Lung (tissue), 11 donors: ENCODE measurements at regions not wholly inside any gene's neighbourhood (a gene's known extent, or its start where the extent isn't known, plus 50 kb on each side); places are given as distances from the start of the nearest gene placed in this dataset.
A peak's percentile ranks its signal among the peaks of the same experiment; 100 is the strongest.

Source experiments
- ATAC-seq: fragments of 200-7000 bp; cut with Tn5 transposase; one replicate; pipeline ENCODE4 v1.9.1; 2020; ENCODE audit warnings: moderate number of reproducible peaks; ENCODE audit not compliant: insufficient read depth, low FRiP score
- DNase-seq, 3 donors: peaks; one replicate each; pipeline ENCODE4 v3.0.0-alpha.2; 2013 to 2017
- H3K27ac ChIP-seq, 2 donors: one replicate each; pipeline ENCODE4 v1.5.1; 2013; ENCODE audit warnings: mild to moderate bottlenecking in 2 of 2, moderate library complexity in 2 of 2, control low read depth in 1 of 2, inconsistent platforms in 1 of 2, low read depth in 1 of 2, low read length in 1 of 2
- H3K27me3 ChIP-seq, 3 donors: one replicate each; pipeline ENCODE4 v1.5.1; 2013; ENCODE audit warnings: low read length in 2 of 3; ENCODE audit not compliant: control insufficient read depth in 3 of 3, insufficient read depth in 3 of 3
- H3K36me3 ChIP-seq, 4 donors: one replicate each; pipeline ENCODE4 v1.5.1; 2013; ENCODE audit warnings: low read length in 4 of 4, mild to moderate bottlenecking in 1 of 4, moderate library complexity in 1 of 4; ENCODE audit not compliant: control insufficient read depth in 4 of 4, insufficient read depth in 4 of 4
- H3K4me1 ChIP-seq, 5 donors: one replicate each; pipeline ENCODE4 v1.5.1; 2013; ENCODE audit warnings: low read length in 5 of 5, mild to moderate bottlenecking in 2 of 5, moderate library complexity in 1 of 5; ENCODE audit not compliant: control insufficient read depth in 5 of 5, insufficient read depth in 5 of 5
- H3K4me3 ChIP-seq: one replicate; pipeline ENCODE4 v1.5.1; 2013; ENCODE audit warnings: mild to moderate bottlenecking, control low read depth, moderate library complexity
- H3K9ac ChIP-seq, 2 donors: one replicate each; pipeline ENCODE4 v1.5.1; 2013; ENCODE audit warnings: low read length in 2 of 2, control low read depth in 1 of 2; ENCODE audit not compliant: insufficient read depth in 1 of 2
- H3K9me3 ChIP-seq, 4 donors: one replicate each; pipeline ENCODE4 v1.5.1; 2013; ENCODE audit warnings: low read length in 3 of 4, mild to moderate bottlenecking in 1 of 4, moderate library complexity in 1 of 4; ENCODE audit not compliant: control insufficient read depth in 4 of 4, insufficient read depth in 3 of 4
- WGBS, 2 donors: extraction: QIAGEN DNeasy Blood & Tissue Kit; methylation state at CpG; one replicate each; pipeline ENCODE4 v1.1.7; 2013; 5-methylcytosine and 5-hydroxymethylcytosine counted together
- TF ChIP-seq, protein P1 (sequence below): IDR thresholded peaks from 2 replicates; pipeline ENCODE4 v1.5.1; 2012; ENCODE audit warnings: mild to moderate bottlenecking; ENCODE audit errors: control extremely low read depth, extremely low read depth
- donor health status: control.
- donor health status: control.
- donor health status: Bipolar disorder and iron deficiency.
- donor health status: healthy.
- donor health status: DM: yes; HTN: yes; CAD: no.

DNA sequence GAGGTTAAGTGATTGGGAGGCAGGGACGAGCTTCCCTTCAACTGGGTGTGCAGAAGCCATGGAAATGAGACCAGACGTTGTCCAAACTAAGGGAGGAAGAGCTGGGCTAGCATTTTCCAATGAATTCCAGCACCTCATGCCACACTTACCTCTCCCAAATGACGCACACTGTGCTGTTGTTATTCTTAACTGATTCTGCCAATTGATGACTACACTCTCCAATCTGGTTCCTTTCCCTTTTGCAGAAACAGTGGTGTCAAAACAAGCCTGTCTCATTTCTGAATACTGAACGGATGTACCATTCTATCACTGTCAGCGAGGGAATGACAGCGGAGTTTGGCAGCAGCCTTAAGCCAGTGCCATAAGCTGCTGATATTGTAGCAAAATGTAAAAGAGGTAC, 380.5 kb upstream of the HNRNPA3 start:
- H3K4me3 ChIP-seq = no peak overlapping the region
- no peaks in the 10 kb centered on the region for H3K36me3 ChIP-seq
- no peaks in the 10 kb centered on the region for H3K9me3 ChIP-seq
- WGBS, 2 donors = 73 to 87% methylated on average over 6 of the region's 6 CpGs
- H3K9ac ChIP-seq = no peak overlapping the region
- TF ChIP-seq, protein P1, sequence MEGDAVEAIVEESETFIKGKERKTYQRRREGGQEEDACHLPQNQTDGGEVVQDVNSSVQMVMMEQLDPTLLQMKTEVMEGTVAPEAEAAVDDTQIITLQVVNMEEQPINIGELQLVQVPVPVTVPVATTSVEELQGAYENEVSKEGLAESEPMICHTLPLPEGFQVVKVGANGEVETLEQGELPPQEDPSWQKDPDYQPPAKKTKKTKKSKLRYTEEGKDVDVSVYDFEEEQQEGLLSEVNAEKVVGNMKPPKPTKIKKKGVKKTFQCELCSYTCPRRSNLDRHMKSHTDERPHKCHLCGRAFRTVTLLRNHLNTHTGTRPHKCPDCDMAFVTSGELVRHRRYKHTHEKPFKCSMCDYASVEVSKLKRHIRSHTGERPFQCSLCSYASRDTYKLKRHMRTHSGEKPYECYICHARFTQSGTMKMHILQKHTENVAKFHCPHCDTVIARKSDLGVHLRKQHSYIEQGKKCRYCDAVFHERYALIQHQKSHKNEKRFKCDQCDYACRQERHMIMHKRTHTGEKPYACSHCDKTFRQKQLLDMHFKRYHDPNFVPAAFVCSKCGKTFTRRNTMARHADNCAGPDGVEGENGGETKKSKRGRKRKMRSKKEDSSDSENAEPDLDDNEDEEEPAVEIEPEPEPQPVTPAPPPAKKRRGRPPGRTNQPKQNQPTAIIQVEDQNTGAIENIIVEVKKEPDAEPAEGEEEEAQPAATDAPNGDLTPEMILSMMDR = no peak
- ATAC-seq (no peak), DNase-seq (no peak)
- H3K4me1 ChIP-seq = peaks cover 0 to 4% (median 0%) of the 10 kb centered on the region in 5 donors
- H3K27ac ChIP-seq = no peak overlapping the region
- H3K27me3 ChIP-seq = peaks cover 0 to 2% (median 0%) of the 10 kb centered on the region in 3 donors

- TF ChIP-seq, protein P1 = no peak
- no peaks in the 10 kb centered on the region for H3K36me3 ChIP-seq
- H3K9me3 ChIP-seq = no peaks in the 10 kb centered on the region
- peaks cover 0 to 2% (median 0%) of the 10 kb centered on the region in 3 donors for H3K27me3 ChIP-seq
- H3K4me1 ChIP-seq = peaks cover 0 to 4% (median 0%) of the 10 kb centered on the region in 5 donors
- ATAC-seq (no peak), DNase-seq (peak in 1 of 3 donors; percentile 12)
- no peak overlapping the region for H3K27ac ChIP-seq
- H3K9ac ChIP-seq = no peak overlapping the region
- no peak overlapping the region for H3K4me3 ChIP-seq
Measured at GRCh38 chr2:176833671-176834070, 378.9 kb upstream of the HNRNPA3 start.

DNA sequence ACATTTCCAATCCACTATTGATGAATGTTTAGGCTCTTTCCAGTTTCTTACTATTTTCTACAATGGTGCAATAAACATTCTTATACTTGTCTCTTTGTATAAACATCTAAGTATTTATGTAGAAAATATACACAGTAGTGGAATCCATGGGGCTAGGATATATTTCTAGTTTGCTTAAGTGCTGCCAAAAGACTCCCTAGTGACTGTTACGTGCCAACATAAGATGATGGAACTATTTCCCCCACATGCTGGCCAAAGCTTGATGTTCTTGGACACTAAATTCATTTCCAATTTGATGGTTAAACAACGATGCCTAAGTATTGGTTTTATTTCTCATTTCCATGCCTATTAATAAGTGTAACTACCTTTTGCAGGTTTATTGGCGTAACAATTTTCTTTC, 378.4 kb upstream of the HNRNPA3 start:
- WGBS, 2 donors = 86 to 91% methylated on average over 3 of the region's 3 CpGs
- H3K4me3 ChIP-seq = no peak overlapping the region
- no peak for ATAC-seq

GRCh38 chr2:176843208-176843607, 369.4 kb upstream of the HNRNPA3 start:
- no peaks in the 10 kb centered on the region for H3K36me3 ChIP-seq
- no peak overlapping the region for H3K4me3 ChIP-seq
- H3K9me3 ChIP-seq = no peaks in the 10 kb centered on the region
- no peaks in the 10 kb centered on the region for H3K27me3 ChIP-seq
- no peaks in the 10 kb centered on the region for H3K4me1 ChIP-seq
- no peak for ATAC-seq
- no peak overlapping the region for H3K27ac ChIP-seq
- TF ChIP-seq, protein P1 = no peak
- no peak for DNase-seq
- H3K9ac ChIP-seq = no peak overlapping the region

More for the DNA sequence above, 378.4 kb upstream of the HNRNPA3 start:
- TF ChIP-seq, protein P1 = no peak
- Histone ChIP-seq H3K9me3 (no peaks in the 10 kb centered on the region), H3K9ac (no peak overlapping the region), H3K27ac (no peak overlapping the region), H3K36me3 (no peaks in the 10 kb centered on the region), H3K4me1 (peaks cover 0 to 4% (median 0%) of the 10 kb centered on the region in 5 donors), H3K27me3 (peaks cover 0 to 2% (median 0%) of the 10 kb centered on the region in 3 donors)
- peak in 2 of 3 donors; percentile 30 to 39 for DNase-seq
